ENCODE measurements at regions not wholly inside any gene's neighbourhood (a gene's known extent, or its start where the extent isn't known, plus 50 kb on each side); places are given as distances from the start of the nearest gene placed in this dataset.

DNA sequence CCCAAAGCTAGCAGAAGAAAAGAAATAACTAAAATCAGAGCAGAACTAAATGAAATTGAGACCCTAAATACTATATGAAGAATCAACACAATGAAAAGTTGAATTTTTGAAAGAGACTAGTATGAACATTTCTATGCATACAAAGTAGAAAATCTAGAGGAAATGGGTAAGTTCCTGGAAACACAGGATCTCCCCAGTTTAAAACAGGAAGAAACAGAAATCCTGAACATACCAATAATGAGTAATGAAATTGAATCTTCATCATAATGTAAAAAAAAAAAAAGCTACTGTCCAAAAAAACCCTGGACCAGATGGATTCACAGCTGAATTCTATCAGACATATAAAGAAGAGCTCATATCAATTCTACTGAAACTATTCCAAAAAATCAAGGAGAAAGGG is 233.5 kb downstream of the PLPP3 start:
- TF ChIP-seq, protein P1, sequence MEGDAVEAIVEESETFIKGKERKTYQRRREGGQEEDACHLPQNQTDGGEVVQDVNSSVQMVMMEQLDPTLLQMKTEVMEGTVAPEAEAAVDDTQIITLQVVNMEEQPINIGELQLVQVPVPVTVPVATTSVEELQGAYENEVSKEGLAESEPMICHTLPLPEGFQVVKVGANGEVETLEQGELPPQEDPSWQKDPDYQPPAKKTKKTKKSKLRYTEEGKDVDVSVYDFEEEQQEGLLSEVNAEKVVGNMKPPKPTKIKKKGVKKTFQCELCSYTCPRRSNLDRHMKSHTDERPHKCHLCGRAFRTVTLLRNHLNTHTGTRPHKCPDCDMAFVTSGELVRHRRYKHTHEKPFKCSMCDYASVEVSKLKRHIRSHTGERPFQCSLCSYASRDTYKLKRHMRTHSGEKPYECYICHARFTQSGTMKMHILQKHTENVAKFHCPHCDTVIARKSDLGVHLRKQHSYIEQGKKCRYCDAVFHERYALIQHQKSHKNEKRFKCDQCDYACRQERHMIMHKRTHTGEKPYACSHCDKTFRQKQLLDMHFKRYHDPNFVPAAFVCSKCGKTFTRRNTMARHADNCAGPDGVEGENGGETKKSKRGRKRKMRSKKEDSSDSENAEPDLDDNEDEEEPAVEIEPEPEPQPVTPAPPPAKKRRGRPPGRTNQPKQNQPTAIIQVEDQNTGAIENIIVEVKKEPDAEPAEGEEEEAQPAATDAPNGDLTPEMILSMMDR (IDR thresholded peaks at IDR 0.05; ENCODE audit: low read depth, low read length, missing control alignments) = no peak
- H3K4me3 ChIP-seq (replicated peaks; ENCODE audit: low read depth, low read length) = no peak overlapping the region

DNA sequence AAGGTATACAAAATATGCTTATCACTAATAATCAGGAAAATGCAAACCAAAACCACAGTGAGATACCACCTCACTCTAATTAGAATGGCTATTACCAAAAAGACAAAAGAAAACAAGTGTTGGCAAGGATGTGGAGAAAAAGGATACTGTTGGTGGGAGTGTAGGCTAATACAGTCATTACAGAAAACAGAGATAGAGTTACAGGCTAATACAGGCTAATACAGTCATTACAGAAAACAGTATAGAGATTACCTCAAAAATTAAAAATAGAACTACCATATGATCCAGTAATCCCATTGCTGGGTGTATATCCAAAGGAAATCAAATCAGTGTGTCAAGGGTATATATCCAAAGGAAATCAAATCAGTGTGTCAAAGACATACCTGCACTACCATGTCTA is 238.4 kb downstream of the PLPP3 start:
- TF ChIP-seq, protein P1 (IDR thresholded peaks at IDR 0.05; ENCODE audit: low read depth, low read length, missing control alignments) = no peak
- H3K4me3 ChIP-seq (replicated peaks; ENCODE audit: low read depth, low read length) = no peak overlapping the region
- DNase-seq (ENCODE audit: extremely low read depth, low read depth) = no peak

More for the DNA sequence above, 233.5 kb downstream of the PLPP3 start:
- DNase-seq (ENCODE audit: extremely low read depth, low read depth) = no peak

DNA sequence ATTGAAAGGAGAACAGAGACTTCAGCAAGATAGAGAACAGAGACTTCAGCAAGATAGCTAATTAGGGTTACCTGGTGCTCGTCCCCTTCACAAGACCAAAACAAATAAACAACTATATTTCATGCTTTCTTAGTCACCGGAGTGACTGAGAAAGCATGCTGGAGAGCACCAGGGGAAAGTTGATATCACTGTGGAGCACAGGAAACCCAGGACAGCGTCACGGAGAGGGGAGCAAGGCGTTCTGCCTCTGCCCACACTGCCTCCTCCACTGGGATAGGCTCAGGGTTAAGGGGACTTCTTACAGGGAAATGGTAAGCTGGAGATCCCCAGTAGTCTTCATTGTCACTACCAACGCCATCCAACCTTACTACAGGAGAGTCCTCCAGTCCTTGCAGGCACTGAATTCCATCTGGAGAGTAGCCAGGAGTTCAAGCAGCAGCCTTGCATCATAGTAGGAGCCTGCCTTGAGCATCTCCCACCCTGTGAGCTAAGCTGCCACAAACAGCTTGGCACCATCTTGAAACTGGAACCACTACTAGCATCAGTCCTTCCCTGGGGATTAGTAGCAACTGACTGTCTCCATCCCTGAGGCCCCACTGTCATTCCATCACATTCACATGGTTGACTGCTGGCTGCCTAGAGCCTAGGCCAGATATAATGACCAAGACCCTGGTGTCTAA is 239.4 kb downstream of the PLPP3 start:
- no peak overlapping the region for H3K4me3 ChIP-seq (replicated peaks; ENCODE audit: low read depth, low read length)
- DNase-seq (ENCODE audit: extremely low read depth, low read depth) = no peak
- TF ChIP-seq, protein P1 (IDR thresholded peaks at IDR 0.05; ENCODE audit: low read depth, low read length, missing control alignments) = no peak

DNA sequence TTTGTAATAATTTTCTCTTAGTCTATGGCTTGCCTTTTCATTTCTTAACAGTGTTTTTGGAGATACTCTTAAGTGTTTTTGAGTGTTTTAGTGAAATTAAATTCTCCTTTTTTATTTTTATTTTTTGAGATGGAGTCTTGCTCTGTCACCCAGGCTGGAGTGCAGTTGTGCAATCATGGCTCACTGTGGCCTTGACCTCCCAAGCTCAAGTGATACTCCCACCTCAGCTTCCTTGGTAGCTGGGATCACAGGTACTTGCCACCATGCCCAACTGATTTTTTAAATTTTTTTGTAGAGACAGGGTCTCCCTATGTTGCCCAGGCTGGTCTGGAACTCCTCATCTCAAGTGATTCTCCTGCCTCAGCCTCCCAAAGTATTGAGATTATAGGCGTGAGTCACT is 240.3 kb downstream of the PLPP3 start:
- no peak for DNase-seq (ENCODE audit: extremely low read depth, low read depth)
- TF ChIP-seq, protein P1 (IDR thresholded peaks at IDR 0.05; ENCODE audit: low read depth, low read length, missing control alignments) = no peak
- no peak overlapping the region for H3K4me3 ChIP-seq (replicated peaks; ENCODE audit: low read depth, low read length)

DNA sequence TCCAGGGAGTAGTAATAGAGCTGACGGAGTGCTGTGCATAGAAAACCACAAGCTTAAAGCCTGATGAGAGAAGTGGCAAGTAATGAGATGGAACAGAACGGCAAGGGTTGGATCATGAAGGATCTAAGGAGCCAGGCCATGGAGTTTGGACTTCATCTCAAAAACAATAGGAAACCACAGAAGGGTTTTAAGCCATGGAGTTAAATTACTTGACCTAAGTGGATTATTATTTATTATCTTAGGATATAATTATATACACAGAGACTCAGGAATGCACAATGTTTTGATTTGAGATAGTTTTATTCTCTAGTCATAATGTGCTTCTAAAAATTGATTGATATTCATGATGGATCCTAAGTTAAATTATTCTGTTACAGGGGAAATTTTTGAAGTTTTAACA is 242.4 kb downstream of the PLPP3 start:
- DNase-seq (ENCODE audit: extremely low read depth, low read depth) = no peak
- no peak overlapping the region for H3K4me3 ChIP-seq (replicated peaks; ENCODE audit: low read depth, low read length)
- TF ChIP-seq, protein P1 (IDR thresholded peaks at IDR 0.05; ENCODE audit: low read depth, low read length, missing control alignments) = no peak

DNA sequence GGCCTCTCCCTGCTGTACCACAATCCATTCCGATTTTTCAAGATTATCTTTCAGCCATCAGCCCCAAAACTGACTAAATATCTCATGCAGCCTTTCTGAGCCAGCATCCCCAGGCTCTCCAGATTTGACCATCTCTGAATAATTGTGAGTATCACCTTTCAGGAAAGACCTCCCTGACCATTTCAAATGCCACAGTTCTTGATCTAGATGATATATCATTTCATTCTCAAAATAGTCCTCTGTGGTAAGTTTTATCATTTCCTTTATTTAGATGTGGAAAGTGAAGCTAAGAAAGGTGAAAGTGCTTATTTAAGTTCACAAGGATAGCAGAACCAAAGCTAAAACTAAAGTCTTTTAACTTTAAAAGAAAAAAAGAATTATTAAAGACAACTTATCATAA is 244.0 kb downstream of the PLPP3 start:
- TF ChIP-seq, protein P1 (IDR thresholded peaks at IDR 0.05; ENCODE audit: low read depth, low read length, missing control alignments) = no peak
- no peak for DNase-seq (ENCODE audit: extremely low read depth, low read depth)
- H3K4me3 ChIP-seq (replicated peaks; ENCODE audit: low read depth, low read length) = no peak overlapping the region

DNA sequence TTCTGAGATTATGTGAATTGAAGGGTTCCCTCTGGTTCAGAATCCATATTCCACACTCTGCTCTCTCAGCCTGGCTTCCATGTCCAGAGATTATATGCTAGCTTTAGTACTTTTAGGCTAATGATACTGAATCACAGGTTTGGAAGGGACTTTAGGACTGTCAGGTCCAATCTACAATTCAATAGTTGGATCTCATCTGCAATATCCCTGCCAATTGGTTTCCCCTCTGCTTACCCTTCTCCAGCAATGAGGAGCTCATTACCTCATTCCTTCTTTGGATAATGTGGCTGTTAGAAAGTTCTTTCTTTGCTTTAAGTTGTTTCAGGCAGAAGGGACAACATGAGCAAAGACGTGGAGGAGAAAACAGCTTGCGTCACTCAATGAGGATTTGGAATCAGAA is 245.3 kb downstream of the PLPP3 start:
- DNase-seq (ENCODE audit: extremely low read depth, low read depth) = no peak
- TF ChIP-seq, protein P1 (IDR thresholded peaks at IDR 0.05; ENCODE audit: low read depth, low read length, missing control alignments) = no peak

More for the DNA sequence above, 245.3 kb downstream of the PLPP3 start:
- no peak overlapping the region for H3K4me3 ChIP-seq (replicated peaks; ENCODE audit: low read depth, low read length)

All from HFF-Myc (cell line).